DND-41 (cell line): ENCODE measurements at regions not wholly inside any gene's neighbourhood (a gene's known extent, or its start where the extent isn't known, plus 50 kb on each side); places are given as distances from the start of the nearest gene placed in this dataset.

Experiments
- ATAC-seq: fragments of 200-7000 bp; cut with Tn5 transposase; 3 replicates; pipeline ENCODE4 v1.9.1; 2021; ENCODE audit warnings: low read depth; ENCODE audit not compliant: insufficient read depth
- DNase-seq: peaks from one replicate; pipeline ENCODE4 v3.0.0-alpha.2; 2020
- H2AFZ ChIP-seq: 2 replicates; pipeline ENCODE4 v1.6.0; 2012; ENCODE audit warnings: low read depth, low read length
- H3K27ac ChIP-seq: 2 replicates; pipeline ENCODE4 v1.5.1; 2012; ENCODE audit warnings: low read length, inconsistent platforms
- H3K27me3 ChIP-seq: fragments of 200-600 bp; sonication (generic); 2 replicates; pipeline ENCODE4 v1.6.0; 2012; ENCODE audit warnings: low read length, mild to moderate bottlenecking, inconsistent platforms; ENCODE audit not compliant: insufficient read depth, poor library complexity
- H3K36me3 ChIP-seq: 2 replicates; pipeline ENCODE4 v1.5.1; 2012; ENCODE audit warnings: low read length, inconsistent platforms; ENCODE audit not compliant: insufficient read depth
- H3K4me1 ChIP-seq: 2 replicates; pipeline ENCODE4 v1.5.1; 2012; ENCODE audit warnings: mild to moderate bottlenecking, low read length; ENCODE audit not compliant: insufficient read depth
- H3K4me2 ChIP-seq: 2 replicates; pipeline ENCODE4 v1.6.0; 2012; ENCODE audit warnings: mild to moderate bottlenecking, moderate library complexity, low read length, inconsistent platforms; ENCODE audit not compliant: insufficient read depth
- H3K4me3 ChIP-seq, 2 experiments: fragments of 200-600 bp in 1 of 2; shearing (Covaris generic) in 1 of 2; 2 replicates each; pipeline ENCODE4 v1.5.1; 2012 to 2016; ENCODE audit warnings: inconsistent platforms in 2 of 2, low read length in 2 of 2, mild to moderate bottlenecking in 2 of 2, low read depth in 1 of 2, moderate library complexity in 1 of 2
- H3K79me2 ChIP-seq: 2 replicates; pipeline ENCODE4 v1.6.0; 2012; ENCODE audit warnings: low read length, inconsistent platforms; ENCODE audit not compliant: insufficient read depth
- H3K9ac ChIP-seq: 2 replicates; pipeline ENCODE4 v1.6.0; 2012; ENCODE audit warnings: low read depth, mild to moderate bottlenecking, inconsistent platforms, low read length, moderate library complexity
- H3K9me3 ChIP-seq: 2 replicates; pipeline ENCODE4 v1.5.1; 2012; ENCODE audit warnings: low read length, moderate library complexity, mild to moderate bottlenecking, inconsistent platforms; ENCODE audit not compliant: insufficient read depth, severe bottlenecking
- H4K20me1 ChIP-seq: 2 replicates; pipeline ENCODE4 v1.6.0; 2012; ENCODE audit warnings: low read length; ENCODE audit not compliant: insufficient read depth
- EZH2 ChIP-seq: IDR thresholded peaks from 3 replicates; pipeline ENCODE4 v1.6.1; 2012; ENCODE audit warnings: borderline replicate concordance, low read depth, mild to moderate bottlenecking, moderate library complexity, low read length, inconsistent platforms; ENCODE audit not compliant: severe bottlenecking
- TF ChIP-seq, protein P1 (sequence below): IDR thresholded peaks from 2 replicates; pipeline ENCODE4 v1.5.1; 2012; ENCODE audit warnings: borderline replicate concordance, low read length, moderate library complexity, mild to moderate bottlenecking; ENCODE audit not compliant: poor library complexity, severe bottlenecking; ENCODE audit errors: extremely low read depth

GRCh38 chrX:13938051-13938828 is 91.5 kb downstream of the GEMIN8 start:
- Histone ChIP-seq H3K27ac (no peak overlapping the region), H3K79me2 (no peaks in the 10 kb centered on the region), H4K20me1 (no peaks in the 10 kb centered on the region), H2AFZ (no peak overlapping the region), H3K9me3 (no peaks in the 10 kb centered on the region), H3K4me2 (no peak overlapping the region), H3K9ac (no peak overlapping the region), H3K36me3 (no peaks in the 10 kb centered on the region), H3K4me3 (no peak overlapping the region), H3K4me1 (no peaks in the 10 kb centered on the region), H3K27me3 (no peaks in the 10 kb centered on the region)
- DNase-seq: no peak
- TF ChIP-seq, protein P1, sequence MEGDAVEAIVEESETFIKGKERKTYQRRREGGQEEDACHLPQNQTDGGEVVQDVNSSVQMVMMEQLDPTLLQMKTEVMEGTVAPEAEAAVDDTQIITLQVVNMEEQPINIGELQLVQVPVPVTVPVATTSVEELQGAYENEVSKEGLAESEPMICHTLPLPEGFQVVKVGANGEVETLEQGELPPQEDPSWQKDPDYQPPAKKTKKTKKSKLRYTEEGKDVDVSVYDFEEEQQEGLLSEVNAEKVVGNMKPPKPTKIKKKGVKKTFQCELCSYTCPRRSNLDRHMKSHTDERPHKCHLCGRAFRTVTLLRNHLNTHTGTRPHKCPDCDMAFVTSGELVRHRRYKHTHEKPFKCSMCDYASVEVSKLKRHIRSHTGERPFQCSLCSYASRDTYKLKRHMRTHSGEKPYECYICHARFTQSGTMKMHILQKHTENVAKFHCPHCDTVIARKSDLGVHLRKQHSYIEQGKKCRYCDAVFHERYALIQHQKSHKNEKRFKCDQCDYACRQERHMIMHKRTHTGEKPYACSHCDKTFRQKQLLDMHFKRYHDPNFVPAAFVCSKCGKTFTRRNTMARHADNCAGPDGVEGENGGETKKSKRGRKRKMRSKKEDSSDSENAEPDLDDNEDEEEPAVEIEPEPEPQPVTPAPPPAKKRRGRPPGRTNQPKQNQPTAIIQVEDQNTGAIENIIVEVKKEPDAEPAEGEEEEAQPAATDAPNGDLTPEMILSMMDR: no peak
- no peak for ATAC-seq

DNA sequence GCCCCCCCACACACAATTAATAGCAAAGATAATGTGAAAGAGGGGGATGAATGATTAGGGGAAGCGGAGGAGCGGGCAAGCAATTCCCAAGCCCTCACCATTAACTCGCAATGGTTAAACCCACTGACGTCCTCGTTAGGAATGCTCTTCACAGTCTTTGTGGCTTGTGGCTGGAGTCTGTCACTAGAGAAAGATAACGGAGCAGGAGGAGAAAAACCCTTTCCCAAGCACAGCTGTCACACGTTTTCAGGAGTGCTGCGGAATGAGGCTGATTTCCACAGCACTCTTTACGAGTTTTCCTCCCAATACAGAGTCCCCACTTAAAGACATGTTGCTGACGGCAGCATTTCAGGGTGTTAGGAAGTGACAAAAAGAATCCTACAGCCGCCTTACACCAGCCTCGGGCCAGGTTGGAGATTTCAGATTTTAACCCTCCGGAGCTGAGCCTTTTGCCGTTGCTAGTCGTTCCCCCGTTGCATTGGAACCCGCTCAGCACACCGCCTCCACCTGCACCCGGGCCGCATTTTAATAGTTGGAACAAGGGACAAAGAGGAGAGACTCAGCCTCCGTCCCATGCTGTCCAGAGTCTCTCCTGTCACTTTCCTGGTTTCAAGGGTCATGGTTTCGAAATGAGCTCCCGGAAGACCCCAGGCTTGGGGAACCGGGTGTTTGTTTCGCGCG is 92.2 kb downstream of the GEMIN8 start:
- H3K9me3 ChIP-seq: no peaks in the 10 kb centered on the region
- no peak for DNase-seq
- no peaks in the 10 kb centered on the region for H3K27me3 ChIP-seq
- no peak overlapping the region for H2AFZ ChIP-seq
- no peaks in the 10 kb centered on the region for H3K79me2 ChIP-seq
- H4K20me1 ChIP-seq: no peaks in the 10 kb centered on the region
- no peaks in the 10 kb centered on the region for H3K4me1 ChIP-seq
- no peak overlapping the region for H3K4me2 ChIP-seq
- H3K9ac ChIP-seq: no peak overlapping the region
- no peak overlapping the region for H3K27ac ChIP-seq
- no peak overlapping the region for H3K4me3 ChIP-seq
- no peak for ATAC-seq
- TF ChIP-seq, protein P1: no peak
- no peak for TF ChIP-seq EZH2
- no peaks in the 10 kb centered on the region for H3K36me3 ChIP-seq

- Histone ChIP-seq H3K36me3 (no peaks in the 10 kb centered on the region), H4K20me1 (no peaks in the 10 kb centered on the region), H3K4me2 (no peak overlapping the region), H3K9ac (no peak overlapping the region), H3K27me3 (no peaks in the 10 kb centered on the region), H3K79me2 (no peaks in the 10 kb centered on the region), H3K4me3 (no peak overlapping the region), H3K4me1 (no peaks in the 10 kb centered on the region), H3K27ac (no peak overlapping the region), H2AFZ (no peak overlapping the region), H3K9me3 (no peaks in the 10 kb centered on the region)
- DNase-seq: no peak
- TF ChIP-seq EZH2: no peak
- TF ChIP-seq, protein P1: no peak
- ATAC-seq: no peak
Measured at GRCh38 chrX:13936521-13937225, 93.0 kb downstream of the GEMIN8 start.
